Vagina (tissue), 2 donors: ENCODE measurements at regions not wholly inside any gene's neighbourhood (a gene's known extent, or its start where the extent isn't known, plus 50 kb on each side); places are given as distances from the start of the nearest gene placed in this dataset.

Experiments used
- POLR2A ChIP-seq, 2 donors: fragments of 450-650 bp; IDR thresholded peaks; one replicate each; pipeline ENCODE4 v1.6.1; 2017; ENCODE audit warnings: antibody characterized with exemption in 2 of 2, mild to moderate bottlenecking in 2 of 2, moderate library complexity in 2 of 2
- POLR2AphosphoS5 ChIP-seq, 2 donors: sonication (generic); formaldehyde crosslinking; IDR thresholded peaks; one replicate each; pipeline ENCODE4 v1.9.0; 2017; ENCODE audit warnings: antibody characterized with exemption in 2 of 2, mild to moderate bottlenecking in 2 of 2, low read depth in 1 of 2; ENCODE audit not compliant: insufficient read depth in 1 of 2
- TF ChIP-seq, protein P1 (sequence below), 3 experiments: fragments of 450-650 bp in 2 of 3; fragments of 200-600 bp in 1 of 3; sonication (generic) in 1 of 3; IDR thresholded peaks; one replicate each; pipeline ENCODE4 v1.5.1; 2017 to 2019; ENCODE audit warnings: antibody characterized with exemption in 3 of 3, mild to moderate bottlenecking in 2 of 3, moderate library complexity in 2 of 3

DNA sequence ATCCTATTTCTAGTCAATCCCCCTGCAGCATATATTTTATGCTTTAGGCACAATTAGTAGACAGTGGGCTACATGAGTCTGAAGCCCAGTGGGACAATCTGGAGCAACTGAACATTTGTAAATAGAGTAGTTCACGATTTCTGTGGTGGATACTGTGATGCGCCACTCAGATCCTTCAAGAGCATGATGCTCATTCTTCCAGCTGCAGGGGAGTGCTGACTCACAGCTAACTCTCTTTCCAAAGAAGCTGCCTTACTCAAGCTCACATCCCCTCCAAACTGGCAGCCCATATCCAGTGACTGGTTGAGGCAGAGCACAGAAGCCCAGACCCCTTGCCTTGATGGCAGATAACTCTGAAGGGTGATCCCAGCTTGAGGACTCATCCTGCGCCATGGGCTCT lies 224.2 kb upstream of the EEA1 start:
- TF ChIP-seq, protein P1, sequence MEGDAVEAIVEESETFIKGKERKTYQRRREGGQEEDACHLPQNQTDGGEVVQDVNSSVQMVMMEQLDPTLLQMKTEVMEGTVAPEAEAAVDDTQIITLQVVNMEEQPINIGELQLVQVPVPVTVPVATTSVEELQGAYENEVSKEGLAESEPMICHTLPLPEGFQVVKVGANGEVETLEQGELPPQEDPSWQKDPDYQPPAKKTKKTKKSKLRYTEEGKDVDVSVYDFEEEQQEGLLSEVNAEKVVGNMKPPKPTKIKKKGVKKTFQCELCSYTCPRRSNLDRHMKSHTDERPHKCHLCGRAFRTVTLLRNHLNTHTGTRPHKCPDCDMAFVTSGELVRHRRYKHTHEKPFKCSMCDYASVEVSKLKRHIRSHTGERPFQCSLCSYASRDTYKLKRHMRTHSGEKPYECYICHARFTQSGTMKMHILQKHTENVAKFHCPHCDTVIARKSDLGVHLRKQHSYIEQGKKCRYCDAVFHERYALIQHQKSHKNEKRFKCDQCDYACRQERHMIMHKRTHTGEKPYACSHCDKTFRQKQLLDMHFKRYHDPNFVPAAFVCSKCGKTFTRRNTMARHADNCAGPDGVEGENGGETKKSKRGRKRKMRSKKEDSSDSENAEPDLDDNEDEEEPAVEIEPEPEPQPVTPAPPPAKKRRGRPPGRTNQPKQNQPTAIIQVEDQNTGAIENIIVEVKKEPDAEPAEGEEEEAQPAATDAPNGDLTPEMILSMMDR (IDR thresholded peaks at IDR 0.05): no peak
- TF ChIP-seq POLR2A (IDR thresholded peaks at IDR 0.05) (no peak), POLR2AphosphoS5 (IDR thresholded peaks at IDR 0.05; ENCODE audit: insufficient read depth in 1 of 2, low read depth in 1 of 2) (no peak)
